ENCODE measurements at regions not wholly inside any gene's neighbourhood (a gene's known extent, or its start where the extent isn't known, plus 50 kb on each side); places are given as distances from the start of the nearest gene placed in this dataset.

DNA sequence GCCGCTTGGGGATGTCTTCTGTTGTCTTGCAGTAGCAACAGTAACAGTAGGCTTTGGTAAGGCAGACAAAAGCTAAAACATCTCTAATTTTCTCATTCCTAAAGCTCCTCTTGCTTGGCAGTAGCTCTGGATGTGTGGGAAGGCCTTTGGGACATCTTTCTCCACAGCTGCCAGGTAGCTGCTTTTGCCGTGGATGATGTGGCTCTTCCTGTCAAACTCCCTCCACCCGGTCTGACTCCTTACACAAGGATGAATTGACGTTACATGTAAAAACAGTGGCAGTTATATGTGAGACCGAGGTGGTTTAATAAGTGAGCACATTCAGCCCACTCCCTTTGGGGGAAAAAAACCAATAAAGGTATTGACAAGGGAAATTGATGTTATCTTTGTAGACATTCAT lies 309.1 kb downstream of the TUSC7 start:
- no peak for DNase-seq (ENCODE audit: low read depth)
- TF ChIP-seq, protein P1, sequence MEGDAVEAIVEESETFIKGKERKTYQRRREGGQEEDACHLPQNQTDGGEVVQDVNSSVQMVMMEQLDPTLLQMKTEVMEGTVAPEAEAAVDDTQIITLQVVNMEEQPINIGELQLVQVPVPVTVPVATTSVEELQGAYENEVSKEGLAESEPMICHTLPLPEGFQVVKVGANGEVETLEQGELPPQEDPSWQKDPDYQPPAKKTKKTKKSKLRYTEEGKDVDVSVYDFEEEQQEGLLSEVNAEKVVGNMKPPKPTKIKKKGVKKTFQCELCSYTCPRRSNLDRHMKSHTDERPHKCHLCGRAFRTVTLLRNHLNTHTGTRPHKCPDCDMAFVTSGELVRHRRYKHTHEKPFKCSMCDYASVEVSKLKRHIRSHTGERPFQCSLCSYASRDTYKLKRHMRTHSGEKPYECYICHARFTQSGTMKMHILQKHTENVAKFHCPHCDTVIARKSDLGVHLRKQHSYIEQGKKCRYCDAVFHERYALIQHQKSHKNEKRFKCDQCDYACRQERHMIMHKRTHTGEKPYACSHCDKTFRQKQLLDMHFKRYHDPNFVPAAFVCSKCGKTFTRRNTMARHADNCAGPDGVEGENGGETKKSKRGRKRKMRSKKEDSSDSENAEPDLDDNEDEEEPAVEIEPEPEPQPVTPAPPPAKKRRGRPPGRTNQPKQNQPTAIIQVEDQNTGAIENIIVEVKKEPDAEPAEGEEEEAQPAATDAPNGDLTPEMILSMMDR (IDR thresholded peaks at IDR 0.05; ENCODE audit: low read depth, low read length, missing control alignments), result no peak
- H3K4me3 ChIP-seq (ENCODE audit: low read depth, low read length), result no peak overlapping the region

DNA sequence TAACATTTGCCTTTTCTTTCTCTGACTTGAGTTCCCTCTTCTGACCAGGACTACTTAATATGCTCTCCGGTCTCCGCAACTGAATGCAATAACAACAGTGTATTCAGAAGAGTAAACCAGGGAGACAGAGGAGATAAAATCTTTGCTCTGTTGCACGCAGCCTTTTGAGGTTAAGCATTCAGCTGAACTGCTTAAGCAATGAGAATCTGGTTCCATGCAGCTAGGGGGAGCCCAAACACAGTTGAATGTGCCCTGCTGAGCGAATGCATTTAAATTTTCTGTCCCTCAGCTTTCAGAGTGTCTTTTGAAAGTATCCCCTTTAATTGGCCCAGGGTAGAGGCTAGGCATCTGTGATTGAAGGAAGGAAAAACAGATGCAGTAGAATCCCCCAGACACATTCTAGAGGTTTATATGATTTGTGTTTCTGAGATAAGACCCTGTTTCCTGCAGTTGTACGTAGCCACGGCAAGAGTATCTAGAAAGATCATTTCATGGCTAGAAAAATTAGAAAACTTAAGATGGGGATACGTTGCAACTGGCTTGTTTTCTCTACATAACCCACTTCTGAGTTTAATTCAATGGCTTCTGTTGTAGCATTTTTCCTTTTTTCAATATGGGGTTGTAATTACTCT lies 309.6 kb downstream of the TUSC7 start:
- no peak for DNase-seq (ENCODE audit: low read depth)
- TF ChIP-seq, protein P1 (IDR thresholded peaks at IDR 0.05; ENCODE audit: low read depth, low read length, missing control alignments), result peak; percentile 77
- no peak overlapping the region for H3K4me3 ChIP-seq (ENCODE audit: low read depth, low read length)

DNA sequence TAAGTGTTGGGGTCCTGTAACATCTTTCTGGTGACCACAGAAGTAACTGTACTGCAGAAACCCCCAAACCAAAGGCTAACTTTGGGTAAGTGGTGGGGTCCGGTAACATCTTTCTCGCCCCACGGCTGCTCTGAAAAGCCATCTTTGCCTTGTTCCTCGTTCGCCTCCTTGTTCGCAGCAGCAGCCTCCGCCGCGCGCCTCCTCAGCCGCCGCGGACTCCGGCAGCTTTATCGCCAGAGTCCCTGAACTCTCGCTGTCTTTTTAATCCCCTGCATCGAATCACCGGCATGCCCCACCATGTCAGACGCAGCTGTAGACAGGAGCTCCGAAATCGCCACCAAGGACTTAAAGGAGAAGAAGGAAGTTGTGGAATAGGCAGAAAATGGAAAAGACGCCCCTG lies 316.8 kb downstream of the TUSC7 start:
- TF ChIP-seq, protein P1 (IDR thresholded peaks at IDR 0.05; ENCODE audit: low read depth, low read length, missing control alignments), result no peak
- DNase-seq (ENCODE audit: low read depth), result no peak
- no peak overlapping the region for H3K4me3 ChIP-seq (ENCODE audit: low read depth, low read length)

- TF ChIP-seq, protein P1 (IDR thresholded peaks at IDR 0.05; ENCODE audit: low read depth, low read length, missing control alignments), result no peak
- no peak overlapping the region for H3K4me3 ChIP-seq (ENCODE audit: low read depth, low read length)
- no peak for DNase-seq (ENCODE audit: low read depth)
These were observed 326.2 kb downstream of the TUSC7 start for GRCh38 chr3:117035745-117036144.

DNA sequence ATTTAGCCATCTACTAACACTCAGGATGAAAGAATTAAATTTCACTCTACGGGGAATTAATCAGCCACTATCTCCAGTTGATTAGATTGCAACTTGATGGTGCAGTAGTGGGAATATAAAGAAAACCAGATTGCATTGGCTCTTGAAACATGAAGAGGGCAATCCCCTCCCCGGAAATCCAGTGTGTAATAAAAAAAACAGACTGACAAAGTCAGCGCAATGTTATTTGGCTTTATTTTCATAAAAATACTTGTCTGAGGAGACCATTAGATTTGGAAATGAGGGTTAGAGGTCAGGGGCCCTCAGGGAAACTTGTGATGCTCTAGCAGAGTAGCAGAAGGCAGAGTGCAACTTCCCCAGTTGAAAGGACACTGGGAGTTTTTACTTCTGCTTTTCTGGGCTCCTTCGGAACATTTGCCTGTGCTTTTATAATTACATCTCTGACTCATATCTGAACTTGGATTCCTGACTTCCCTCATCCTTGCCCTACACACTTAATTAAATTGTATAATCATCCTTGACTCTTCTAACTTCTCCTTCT lies 326.8 kb downstream of the TUSC7 start:
- TF ChIP-seq, protein P1 (IDR thresholded peaks at IDR 0.05; ENCODE audit: low read depth, low read length, missing control alignments), result no peak
- no peak overlapping the region for H3K4me3 ChIP-seq (ENCODE audit: low read depth, low read length)
- no peak for DNase-seq (ENCODE audit: low read depth)

DNA sequence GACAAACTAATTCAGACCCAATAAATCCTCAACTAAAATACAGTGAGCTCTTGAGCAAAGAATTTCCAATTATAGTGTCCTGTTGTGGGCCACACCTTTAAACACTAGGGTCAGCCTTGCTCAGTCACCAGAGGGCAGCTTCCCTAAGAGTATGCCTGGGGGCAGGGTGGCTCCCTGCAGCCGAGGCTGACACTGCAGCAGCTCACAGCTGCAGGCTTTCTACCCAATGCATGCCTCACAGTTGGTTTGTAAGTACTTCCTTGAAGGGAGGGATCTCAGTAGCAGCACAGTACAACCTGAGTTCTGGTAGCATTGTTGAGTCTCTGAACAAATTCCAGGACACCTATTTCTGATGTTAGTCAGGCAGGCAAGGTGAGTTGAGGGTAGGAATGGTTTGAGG lies 335.6 kb downstream of the TUSC7 start:
- H3K4me3 ChIP-seq (ENCODE audit: low read depth, low read length), result no peak overlapping the region
- no peak for DNase-seq (ENCODE audit: low read depth)
- TF ChIP-seq, protein P1 (IDR thresholded peaks at IDR 0.05; ENCODE audit: low read depth, low read length, missing control alignments), result no peak

Measured in GM12864 (cell line).